Mesendoderm (in vitro differentiated cells): ENCODE measurements at regions not wholly inside any gene's neighbourhood (a gene's known extent, or its start where the extent isn't known, plus 50 kb on each side); places are given as distances from the start of the nearest gene placed in this dataset.
A peak's percentile ranks its signal among the peaks of the same experiment; 100 is the strongest.

ENCODE experiments used
- DNase-seq: peaks from one replicate; pipeline ENCODE4 v3.0.0; 2013
- H2AK5ac ChIP-seq: 2 replicates; pipeline ENCODE4 v1.6.1; 2013; ENCODE audit warnings: low read length, inconsistent platforms
- H2BK120ac ChIP-seq: 2 replicates; pipeline ENCODE4 v1.6.1; 2013; ENCODE audit warnings: low read depth, mild to moderate bottlenecking, low read length, moderate library complexity, mixed read lengths
- H2BK15ac ChIP-seq: replicated peaks from 2 replicates; pipeline ENCODE4 v1.6.1; 2013; ENCODE audit warnings: low read depth, mild to moderate bottlenecking, moderate library complexity
- H2BK5ac ChIP-seq: 2 replicates; pipeline ENCODE4 v1.6.1; 2013; ENCODE audit warnings: low read length, inconsistent platforms
- H3K18ac ChIP-seq: 2 replicates; pipeline ENCODE4 v1.6.1; 2013; ENCODE audit warnings: mild to moderate bottlenecking, low read length, mixed read lengths
- H3K23ac ChIP-seq: one replicate; pipeline ENCODE4 v1.6.1; 2013; ENCODE audit warnings: low read length
- H3K27ac ChIP-seq: 2 replicates; pipeline ENCODE4 v1.5.1; 2013; ENCODE audit warnings: low read depth, mild to moderate bottlenecking, inconsistent platforms, low read length, moderate library complexity
- H3K27me3 ChIP-seq: 2 replicates; pipeline ENCODE4 v1.6.1; 2013; ENCODE audit warnings: low read length, control low read depth, mild to moderate bottlenecking, inconsistent platforms; ENCODE audit not compliant: insufficient read depth, poor library complexity
- H3K36me3 ChIP-seq: 2 replicates; pipeline ENCODE4 v1.6.1; 2013; ENCODE audit warnings: low read length, inconsistent platforms; ENCODE audit not compliant: control insufficient read depth, insufficient read depth
- H3K4ac ChIP-seq: one replicate; pipeline ENCODE4 v1.6.1; 2013; ENCODE audit warnings: low read depth, mild to moderate bottlenecking, low read length, moderate library complexity
- H3K4me1 ChIP-seq: 2 replicates; pipeline ENCODE4 v1.6.1; 2013; ENCODE audit warnings: low read depth, low read length, inconsistent platforms; ENCODE audit not compliant: control insufficient read depth
- H3K4me2 ChIP-seq: 2 replicates; pipeline ENCODE4 v1.6.1; 2013; ENCODE audit warnings: low read length
- H3K4me3 ChIP-seq: 2 replicates; pipeline ENCODE4 v1.5.1; 2013; ENCODE audit warnings: mild to moderate bottlenecking, low read length
- H3K56ac ChIP-seq: one replicate; pipeline ENCODE4 v1.6.1; 2013; ENCODE audit warnings: low read length
- H3K79me1 ChIP-seq: 2 replicates; pipeline ENCODE4 v1.6.1; 2013; ENCODE audit warnings: low read length, inconsistent platforms
- H3K79me2 ChIP-seq: 2 replicates; pipeline ENCODE4 v1.6.1; 2013; ENCODE audit warnings: mild to moderate bottlenecking, low read length; ENCODE audit not compliant: control insufficient read depth, insufficient read depth
- H3K9ac ChIP-seq: 2 replicates; pipeline ENCODE4 v1.6.1; 2013; ENCODE audit warnings: low read length, inconsistent platforms
- H4K5ac ChIP-seq: one replicate; pipeline ENCODE4 v1.6.1; 2013; ENCODE audit warnings: low read length
- H4K8ac ChIP-seq: one replicate; pipeline ENCODE4 v1.6.1; 2013; ENCODE audit warnings: low read depth, mild to moderate bottlenecking, control low read depth, low read length, moderate library complexity
- WGBS: extraction: QIAGEN DNeasy Blood & Tissue Kit; methylation state at CpG from one replicate; pipeline ENCODE4 v1.1.7; 2013; ENCODE audit warnings: low lambda C conversion rate, missing lambda C conversion rate; ENCODE audit not compliant: insufficient coverage; ENCODE audit errors: extremely low coverage; 5-methylcytosine and 5-hydroxymethylcytosine counted together

DNA sequence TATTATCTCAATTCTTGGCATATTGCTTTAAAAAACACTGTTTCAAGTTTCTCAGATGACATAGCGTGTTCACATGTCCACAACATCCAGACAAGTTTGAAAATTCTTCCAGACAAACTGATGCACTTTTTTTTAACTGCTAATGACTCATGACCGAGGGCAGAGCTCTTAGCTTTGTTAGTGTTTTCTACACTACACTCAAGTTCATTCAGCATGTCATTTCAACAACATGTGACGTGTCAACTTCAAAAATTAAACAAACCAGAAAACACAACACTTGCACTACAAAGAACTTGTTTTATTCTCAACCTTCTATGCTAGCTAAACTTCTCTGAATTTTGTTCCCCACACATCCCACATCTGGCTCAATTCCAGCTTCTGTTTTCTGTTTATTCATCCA is 1186.3 kb upstream of the FLRT2 start:
- Histone ChIP-seq H4K5ac (no peak overlapping the region), H3K4me1 (no peaks in the 10 kb centered on the region), H3K27me3 (no peaks in the 10 kb centered on the region), H2AK5ac (no peak overlapping the region), H3K4ac (no peak overlapping the region), H2BK15ac (no peak overlapping the region), H3K79me1 (no peaks in the 10 kb centered on the region), H3K4me3 (no peak overlapping the region), H3K4me2 (no peak overlapping the region), H3K79me2 (no peaks in the 10 kb centered on the region), H3K27ac (no peak overlapping the region), H2BK120ac (no peak overlapping the region), H4K8ac (no peak overlapping the region), H3K18ac (no peak overlapping the region), H3K56ac (no peak overlapping the region), H3K36me3 (no peaks in the 10 kb centered on the region), H2BK5ac (no peak overlapping the region), H3K23ac (no peak overlapping the region), H3K9ac (no peak overlapping the region)
- no CpG with 5 or more reads among the region's 3 CpGs for WGBS
- DNase-seq, result no peak

DNA sequence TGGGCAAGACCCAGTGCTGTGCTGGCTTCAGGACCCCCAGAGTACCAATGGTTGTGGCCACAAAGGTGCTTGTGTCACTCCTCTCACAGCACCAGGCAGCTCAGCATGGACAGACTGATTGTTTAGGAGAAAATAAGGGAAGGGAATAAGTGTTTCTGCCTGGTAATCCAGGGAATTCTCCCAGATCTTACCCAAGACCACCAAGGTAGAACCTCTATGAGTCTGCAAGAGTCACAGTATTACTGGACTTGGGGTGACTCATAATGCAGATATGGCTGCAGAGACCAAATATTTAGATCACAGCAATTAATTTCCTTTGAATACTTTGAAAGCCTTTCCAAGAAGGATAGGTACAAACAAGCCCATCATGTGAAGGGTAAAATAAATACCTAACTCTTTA is 1178.3 kb upstream of the FLRT2 start:
- Histone ChIP-seq H3K27ac (no peak overlapping the region), H3K9ac (no peak overlapping the region), H3K4me1 (no peaks in the 10 kb centered on the region), H3K27me3 (no peaks in the 10 kb centered on the region), H3K4ac (no peak overlapping the region), H3K79me1 (no peaks in the 10 kb centered on the region), H2BK15ac (no peak overlapping the region), H4K8ac (no peak overlapping the region), H3K23ac (no peak overlapping the region), H4K5ac (no peak overlapping the region), H3K4me3 (no peak overlapping the region), H3K36me3 (no peaks in the 10 kb centered on the region), H2BK5ac (no peak overlapping the region), H2AK5ac (no peak overlapping the region), H3K18ac (no peak overlapping the region), H3K4me2 (no peak overlapping the region), H2BK120ac (no peak overlapping the region), H3K79me2 (no peaks in the 10 kb centered on the region), H3K56ac (no peak overlapping the region)
- no peak for DNase-seq

DNA sequence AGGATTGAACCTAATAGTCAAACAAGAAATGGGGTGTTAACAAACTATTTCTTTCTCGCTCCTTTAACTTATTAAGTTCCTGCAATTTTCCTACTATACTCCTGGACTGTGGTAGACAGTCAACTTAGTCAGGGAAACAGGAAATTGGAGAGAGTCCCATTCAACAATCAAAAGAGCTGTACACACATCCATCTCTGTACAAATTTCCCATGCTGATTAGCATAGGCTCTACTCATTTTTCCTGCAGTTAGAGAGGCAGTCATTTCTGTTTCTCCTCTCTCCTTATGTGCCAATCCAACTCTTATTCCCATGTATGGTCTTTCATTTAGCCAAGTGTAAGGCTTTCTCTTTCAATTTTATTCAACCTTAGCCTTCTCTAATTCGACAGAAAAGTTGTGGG is 1168.5 kb upstream of the FLRT2 start:
- Histone ChIP-seq H3K9ac (no peak overlapping the region), H2BK5ac (no peak overlapping the region), H4K8ac (no peak overlapping the region), H3K23ac (no peak overlapping the region), H3K79me1 (no peaks in the 10 kb centered on the region), H4K5ac (no peak overlapping the region), H3K4me3 (no peak overlapping the region), H2BK120ac (no peak overlapping the region), H3K4me2 (no peak overlapping the region), H3K79me2 (no peaks in the 10 kb centered on the region), H3K36me3 (no peaks in the 10 kb centered on the region), H3K18ac (no peak overlapping the region), H3K56ac (no peak overlapping the region), H3K4me1 (no peaks in the 10 kb centered on the region), H3K27ac (no peak overlapping the region), H2AK5ac (no peak overlapping the region), H2BK15ac (no peak overlapping the region), H3K4ac (no peak overlapping the region), H3K27me3 (no peaks in the 10 kb centered on the region)
- no peak for DNase-seq
- no CpG with 5 or more reads among the region's 2 CpGs for WGBS

DNA sequence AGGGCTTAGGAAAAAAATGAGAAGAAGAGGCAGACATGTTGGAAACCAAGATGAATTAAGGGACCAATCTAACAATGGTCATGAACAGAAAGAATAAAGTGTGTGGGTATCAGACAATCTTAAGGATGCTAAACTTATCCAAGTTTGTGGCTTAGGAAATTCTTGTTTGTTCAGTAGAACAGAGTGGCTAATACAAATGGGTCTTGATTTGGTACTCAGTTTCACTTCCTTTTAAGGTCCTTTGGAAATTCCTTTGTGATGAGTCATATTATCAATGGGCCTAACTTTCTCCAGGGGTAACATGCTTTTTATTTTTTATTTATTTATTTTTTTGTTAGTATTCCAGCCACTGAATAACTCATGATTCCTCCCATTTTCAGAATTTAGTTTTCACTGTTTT is 1154.7 kb upstream of the FLRT2 start:
- DNase-seq, result peak; percentile 5
- H3K4ac ChIP-seq, result no peak overlapping the region
- no peak overlapping the region for H2AK5ac ChIP-seq
- H3K4me3 ChIP-seq, result no peak overlapping the region
- H2BK120ac ChIP-seq, result no peak overlapping the region
- no peaks in the 10 kb centered on the region for H3K79me2 ChIP-seq
- no peaks in the 10 kb centered on the region for H3K27me3 ChIP-seq
- H2BK5ac ChIP-seq, result no peak overlapping the region
- H3K9ac ChIP-seq, result no peak overlapping the region
- H3K4me1 ChIP-seq, result no peaks in the 10 kb centered on the region
- no peak overlapping the region for H3K18ac ChIP-seq
- no peak overlapping the region for H3K23ac ChIP-seq
- H3K36me3 ChIP-seq, result no peaks in the 10 kb centered on the region
- H4K5ac ChIP-seq, result no peak overlapping the region
- no peak overlapping the region for H2BK15ac ChIP-seq
- H3K4me2 ChIP-seq, result no peak overlapping the region
- no peaks in the 10 kb centered on the region for H3K79me1 ChIP-seq
- H4K8ac ChIP-seq, result no peak overlapping the region
- H3K56ac ChIP-seq, result no peak overlapping the region
- H3K27ac ChIP-seq, result no peak overlapping the region

DNA sequence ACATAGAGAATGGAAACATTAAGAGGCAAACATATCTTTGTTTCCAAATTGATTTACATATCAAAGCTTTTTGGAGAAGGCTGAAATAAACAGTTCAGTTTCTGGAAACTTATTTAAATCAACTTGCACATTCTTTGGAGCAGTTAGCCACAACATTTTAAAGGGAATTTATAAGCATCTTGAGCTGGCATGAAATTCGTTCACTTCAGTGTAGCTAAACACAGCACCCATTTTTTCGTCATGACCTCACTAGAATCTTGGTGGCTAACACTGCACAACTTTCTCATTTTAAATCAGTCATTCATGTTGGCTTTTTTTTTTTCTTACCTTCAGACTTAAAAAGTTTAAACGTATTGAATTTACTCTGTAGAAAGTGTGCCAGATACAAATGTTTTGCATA is 1139.9 kb upstream of the FLRT2 start:
- no peak overlapping the region for H3K18ac ChIP-seq
- H3K27ac ChIP-seq, result no peak overlapping the region
- DNase-seq, result no peak
- no peak overlapping the region for H4K8ac ChIP-seq
- H2BK15ac ChIP-seq, result no peak overlapping the region
- no peak overlapping the region for H2BK120ac ChIP-seq
- no peak overlapping the region for H4K5ac ChIP-seq
- no peak overlapping the region for H2AK5ac ChIP-seq
- no peaks in the 10 kb centered on the region for H3K27me3 ChIP-seq
- no peak overlapping the region for H3K4me2 ChIP-seq
- H3K4ac ChIP-seq, result no peak overlapping the region
- H3K36me3 ChIP-seq, result no peaks in the 10 kb centered on the region
- no peak overlapping the region for H3K56ac ChIP-seq
- H3K4me3 ChIP-seq, result no peak overlapping the region
- no peaks in the 10 kb centered on the region for H3K79me1 ChIP-seq
- no peak overlapping the region for H3K9ac ChIP-seq
- H2BK5ac ChIP-seq, result no peak overlapping the region
- WGBS, result no CpG with 5 or more reads among the region's 3 CpGs
- H3K79me2 ChIP-seq, result no peaks in the 10 kb centered on the region
- H3K4me1 ChIP-seq, result no peaks in the 10 kb centered on the region
- no peak overlapping the region for H3K23ac ChIP-seq

DNA sequence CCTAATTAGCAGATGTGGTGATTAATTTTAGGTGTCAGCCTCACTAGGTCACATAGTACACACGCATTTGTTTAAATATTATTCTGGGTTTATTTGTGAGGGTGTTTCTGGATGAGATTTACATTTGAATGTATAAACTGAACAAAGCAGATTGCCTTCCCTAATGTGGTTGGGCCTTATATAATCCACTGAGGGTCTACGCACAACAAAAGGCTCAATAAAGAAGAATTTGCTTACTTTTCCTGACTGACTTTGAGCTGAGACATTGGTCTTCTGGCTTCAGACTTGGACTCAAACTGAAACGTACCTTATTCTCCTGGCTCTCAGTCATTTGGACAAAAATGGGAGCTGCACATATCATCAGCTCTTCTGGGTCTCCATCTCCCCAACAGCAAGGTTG is 1132.3 kb upstream of the FLRT2 start:
- no peak overlapping the region for H2BK120ac ChIP-seq
- no peak overlapping the region for H3K27ac ChIP-seq
- H4K5ac ChIP-seq, result no peak overlapping the region
- H3K79me1 ChIP-seq, result no peaks in the 10 kb centered on the region
- H3K9ac ChIP-seq, result no peak overlapping the region
- WGBS, result no CpG with 5 or more reads among the region's 3 CpGs
- H4K8ac ChIP-seq, result no peak overlapping the region
- no peak overlapping the region for H3K4ac ChIP-seq
- H3K4me3 ChIP-seq, result no peak overlapping the region
- DNase-seq, result no peak
- H3K56ac ChIP-seq, result no peak overlapping the region
- H2BK15ac ChIP-seq, result no peak overlapping the region
- H2AK5ac ChIP-seq, result no peak overlapping the region
- H3K27me3 ChIP-seq, result no peaks in the 10 kb centered on the region
- H3K79me2 ChIP-seq, result no peaks in the 10 kb centered on the region
- no peak overlapping the region for H3K4me2 ChIP-seq
- H3K23ac ChIP-seq, result no peak overlapping the region
- no peak overlapping the region for H2BK5ac ChIP-seq
- H3K4me1 ChIP-seq, result no peaks in the 10 kb centered on the region
- no peak overlapping the region for H3K18ac ChIP-seq
- no peaks in the 10 kb centered on the region for H3K36me3 ChIP-seq
